ENCODE measurements at regions not wholly inside any gene's neighbourhood (a gene's known extent, or its start where the extent isn't known, plus 50 kb on each side); places are given as distances from the start of the nearest gene placed in this dataset.
A peak's percentile ranks its signal among the peaks of the same experiment; 100 is the strongest.

GRCh38 chr11:8828046-8828445, 82.9 kb upstream of the AKIP1 start:
- no peak overlapping the region; a peak in 1 of 4 replicates for H3K9ac ChIP-seq (ENCODE audit: insufficient read depth in 1 of 2, low read depth in 2 of 2, low read length in 2 of 2)
- H3K4me1 ChIP-seq (replicated peaks in 1 of 2; ENCODE audit: control insufficient read depth in 2 of 2, insufficient read depth in 2 of 2, low read length in 2 of 2), result peaks cover 7 to 64% of the 10 kb centered on the region in 2 experiments; a peak in 3 of 5 replicates
- FAIRE-seq, result no peak
- ATAC-seq, result no peak
- no peak overlapping the region for H3K4me2 ChIP-seq (ENCODE audit: insufficient read depth, low read length)
- no peaks in the 10 kb centered on the region for H3K9me3 ChIP-seq (replicated peaks; ENCODE audit: control insufficient read depth, insufficient read depth, low read depth, low read length)
- ChIA-PET CTCF (ENCODE audit: low intra/inter-chr PET ratio) (no interaction called here), POLR2A (interaction anchor here (0.6 to 2.3 kb wide), 3 partner anchors 11 to 24 kb away, joined by 3 to 5 read pairs (median 3); no protein-coding TSS in a partner anchor)
- no peaks in the 10 kb centered on the region for H3K9me1 ChIP-seq (ENCODE audit: control insufficient read depth, insufficient read depth, low read length)
- DNase-seq (ENCODE audit: extremely low read depth in 1 of 4, low spot score in 3 of 4), result no peak
- H3K27me3 ChIP-seq (ENCODE audit: control insufficient read depth in 2 of 2, insufficient read depth in 2 of 2, low read length in 2 of 2), result peaks cover 7 to 19% of the 10 kb centered on the region in 2 experiments; a peak in 3 of 5 replicates
- intact Hi-C loops (cut with micrococcal nuclease) (no loop called here), in situ Hi-C loops (cut with MboI) (no loop called here)
- peak overlapping the region; percentile 39; the same call in 1 of the 2 replicates for H2AFZ ChIP-seq (ENCODE audit: low read depth, low read length)
- BruUV-seq (replicated peaks), result no TSS peak
- 16% methylated on average over 3 of the region's 3 CpGs for WGBS (ENCODE audit: insufficient coverage, low coverage, missing lambda C conversion rate)
- no peaks in the 10 kb centered on the region for H3K36me3 ChIP-seq (ENCODE audit: control insufficient read depth, insufficient read depth, low read length)
- TF ChIP-seq SPI1 (IDR thresholded peaks at IDR 0.05; ENCODE audit: borderline replicate concordance, low read depth, low read length), result 0 out of 2 replicates have a peak, but pooled peaks have one; percentile 16
- TF ChIP-seq SMARCE1 (IDR thresholded peaks at IDR 0.05), result no peak
- TF ChIP-seq MTA2 (IDR thresholded peaks at IDR 0.05; ENCODE audit: low read depth), result no peak
- no peak for TF ChIP-seq RREB1 (CRISPR knock-in tag; IDR thresholded peaks at IDR 0.05)
- TF ChIP-seq NCOA1 (IDR thresholded peaks at IDR 0.05; ENCODE audit: low read depth), result no peak
- TF ChIP-seq CBX3 (IDR thresholded peaks at IDR 0.05; ENCODE audit: borderline replicate concordance in 1 of 2, low read length in 2 of 2), result no peak
- H3K27ac ChIP-seq (ENCODE audit: extremely low read depth, low read depth, low read length), result no peak overlapping the region
- H4K20me1 ChIP-seq (replicated peaks; ENCODE audit: control insufficient read depth, insufficient read depth, low read length), result no peaks in the 10 kb centered on the region
- H3K4me3 ChIP-seq, result no peak overlapping the region
- H3K79me2 ChIP-seq (ENCODE audit: control insufficient read depth, insufficient read depth, low read length), result no peaks in the 10 kb centered on the region

Measured in K562 (cell line).